CD14-positive monocyte (primary cell): ENCODE measurements at regions not wholly inside any gene's neighbourhood (a gene's known extent, or its start where the extent isn't known, plus 50 kb on each side); places are given as distances from the start of the nearest gene placed in this dataset.

Source experiments
- DNase-seq, 3 donors: peaks; one replicate each; pipeline ENCODE4 v3.0.0-alpha.2; 2011 to 2022
- H2AFZ ChIP-seq: 2 replicates; pipeline ENCODE4 v1.6.0; 2012; ENCODE audit warnings: mild to moderate bottlenecking, low read depth, low read length, inconsistent platforms; ENCODE audit not compliant: insufficient read depth, poor library complexity, severe bottlenecking
- H3K27ac ChIP-seq, 2 donors: 1 replicate in 1 of 2; 2 replicates in 1 of 2; pipeline ENCODE4 v1.5.1; 2012 to 2013; ENCODE audit warnings: low read length in 2 of 2, control low read depth in 1 of 2, inconsistent platforms in 1 of 2, low read depth in 1 of 2, mild to moderate bottlenecking in 1 of 2
- H3K27me3 ChIP-seq, 2 donors: one replicate each; pipeline versions ENCODE4 v1.6.0 to v1.6.1; 2011 to 2013; ENCODE audit warnings: low read length in 2 of 2; ENCODE audit not compliant: control insufficient read depth in 2 of 2, insufficient read depth in 2 of 2
- H3K36me3 ChIP-seq, 2 donors: replicated peaks in 1 of 2; 1 replicate in 1 of 2; 2 replicates in 1 of 2; pipeline versions ENCODE4 v1.5.1 to v1.6.1; 2012 to 2013; ENCODE audit warnings: low read length in 2 of 2, control low read depth in 1 of 2, inconsistent platforms in 1 of 2, mild to moderate bottlenecking in 1 of 2; ENCODE audit not compliant: insufficient read depth in 2 of 2, control insufficient read depth in 1 of 2
- H3K4me1 ChIP-seq, 2 donors: 1 replicate in 1 of 2; 2 replicates in 1 of 2; pipeline versions ENCODE4 v1.5.1 to v1.6.1; 2012 to 2013; ENCODE audit warnings: low read length in 2 of 2, control low read depth in 1 of 2, inconsistent platforms in 1 of 2, mild to moderate bottlenecking in 1 of 2, moderate library complexity in 1 of 2; ENCODE audit not compliant: insufficient read depth in 2 of 2, control insufficient read depth in 1 of 2
- H3K4me2 ChIP-seq: replicated peaks from 2 replicates; pipeline ENCODE3; 2012; ENCODE audit warnings: low read length, moderate library complexity, mild to moderate bottlenecking; ENCODE audit not compliant: poor library complexity, severe bottlenecking; ENCODE audit errors: extremely low read depth
- H3K4me3 ChIP-seq, 3 experiments: fragments of 200-600 bp in 1 of 3; sonication (generic) in 1 of 3; replicated peaks in 1 of 3; 1 replicate in 2 of 3; 2 replicates in 1 of 3; pipeline ENCODE4 v1.5.1; 2011 to 2013; ENCODE audit warnings: low read length in 3 of 3, mild to moderate bottlenecking in 3 of 3, control low read depth in 2 of 3, low read depth in 2 of 3, inconsistent platforms in 1 of 3, moderate library complexity in 1 of 3
- H3K79me2 ChIP-seq: 2 replicates; pipeline ENCODE4 v1.6.0; 2012; ENCODE audit warnings: mild to moderate bottlenecking, control low read depth, inconsistent platforms, low read length, moderate library complexity; ENCODE audit not compliant: insufficient read depth
- H3K9ac ChIP-seq: 2 replicates; pipeline ENCODE4 v1.6.0; 2017; ENCODE audit warnings: low read length, mild to moderate bottlenecking; ENCODE audit not compliant: insufficient read depth, poor library complexity, severe bottlenecking
- H3K9me3 ChIP-seq, 2 donors: replicated peaks in 1 of 2; 1 replicate in 1 of 2; 2 replicates in 1 of 2; pipeline versions ENCODE4 v1.5.1 to v1.6.1; 2012 to 2013; ENCODE audit warnings: low read length in 2 of 2, control low read depth in 1 of 2; ENCODE audit not compliant: control insufficient read depth in 1 of 2, insufficient read depth in 1 of 2
- H4K20me1 ChIP-seq: 2 replicates; pipeline ENCODE4 v1.6.0; 2012; ENCODE audit warnings: mild to moderate bottlenecking, low read length, control low read depth, moderate library complexity; ENCODE audit not compliant: insufficient read depth
- H3K27ac Mint-ChIP-seq, 7 donors: one replicate each; pipeline ENCODE4 v1.8.0; 2020; ENCODE audit warnings: mild to moderate bottlenecking in 7 of 7, mixed read lengths in 7 of 7, moderate library complexity in 6 of 7, inconsistent platforms in 2 of 7
- H3K27me3 Mint-ChIP-seq, 3 donors: one replicate each; pipeline ENCODE4 v1.8.0; 2021 to 2022; ENCODE audit warnings: low read depth in 3 of 3, mild to moderate bottlenecking in 3 of 3, mixed read lengths in 3 of 3, moderate library complexity in 3 of 3, inconsistent platforms in 1 of 3
- H3K36me3 Mint-ChIP-seq, 2 donors: one replicate each; pipeline ENCODE4 v1.8.0; 2020; ENCODE audit warnings: mixed read lengths in 2 of 2, inconsistent platforms in 1 of 2, mild to moderate bottlenecking in 1 of 2
- H3K4me1 Mint-ChIP-seq: one replicate; pipeline ENCODE4 v1.8.0; 2020; ENCODE audit warnings: mild to moderate bottlenecking, mixed read lengths
- H3K4me3 Mint-ChIP-seq, 2 donors: one replicate each; pipeline ENCODE4 v1.8.0; 2020; ENCODE audit warnings: mild to moderate bottlenecking in 2 of 2, mixed read lengths in 2 of 2, moderate library complexity in 1 of 2
- H3K9me3 Mint-ChIP-seq, 7 donors: one replicate each; pipeline ENCODE4 v1.8.0; 2020 to 2022; ENCODE audit warnings: mixed read lengths in 7 of 7, mild to moderate bottlenecking in 6 of 7, moderate library complexity in 6 of 7, inconsistent platforms in 2 of 7
- WGBS: methylation state at CpG from one replicate; pipeline ENCODE4 v1.1.5; 2013; ENCODE audit warnings: missing lambda C conversion rate; ENCODE audit not compliant: insufficient coverage; 5-methylcytosine and 5-hydroxymethylcytosine counted together
- intact Hi-C, 2 donors: fragments of 100-400 bp; cut with micrococcal nuclease; formaldehyde crosslinking; loops; one replicate each; pipeline versions ENCODE4 v1.15.0 to v1.15.1; 2023
- TF ChIP-seq, protein P1 (sequence below): fragments of 200-600 bp; IDR thresholded peaks from one replicate; pipeline ENCODE4 v1.8.0; 2022; ENCODE audit warnings: antibody characterized with exemption, mild to moderate bottlenecking

DNA sequence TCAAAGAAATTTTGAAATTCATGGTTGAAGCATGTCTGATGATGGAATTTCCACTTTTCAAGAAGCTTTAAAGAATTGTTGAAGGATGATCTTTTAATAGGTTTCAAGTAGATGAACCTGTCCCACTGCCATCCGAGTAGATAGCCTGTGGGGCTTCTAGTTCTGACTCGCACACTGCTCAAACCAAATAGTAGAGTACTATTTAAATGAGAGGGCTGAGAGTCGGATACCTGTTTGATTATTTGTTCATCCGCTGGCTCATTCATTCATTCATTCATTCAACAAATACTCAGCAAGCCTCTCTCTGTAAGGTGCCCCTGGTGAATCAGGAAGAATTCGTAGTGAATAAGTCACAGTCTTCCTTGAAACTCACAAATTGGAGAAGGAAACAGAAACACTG, 108.2 kb upstream of the IRX5 start:
- H3K4me1 ChIP-seq = no peaks in the 10 kb centered on the region
- no peak overlapping the region for H3K4me3 ChIP-seq
- H3K27me3 Mint-ChIP-seq = peaks cover 2 to 5% (median 2%) of the 10 kb centered on the region in 3 donors
- no peak overlapping the region for H3K4me2 ChIP-seq
- TF ChIP-seq, protein P1, sequence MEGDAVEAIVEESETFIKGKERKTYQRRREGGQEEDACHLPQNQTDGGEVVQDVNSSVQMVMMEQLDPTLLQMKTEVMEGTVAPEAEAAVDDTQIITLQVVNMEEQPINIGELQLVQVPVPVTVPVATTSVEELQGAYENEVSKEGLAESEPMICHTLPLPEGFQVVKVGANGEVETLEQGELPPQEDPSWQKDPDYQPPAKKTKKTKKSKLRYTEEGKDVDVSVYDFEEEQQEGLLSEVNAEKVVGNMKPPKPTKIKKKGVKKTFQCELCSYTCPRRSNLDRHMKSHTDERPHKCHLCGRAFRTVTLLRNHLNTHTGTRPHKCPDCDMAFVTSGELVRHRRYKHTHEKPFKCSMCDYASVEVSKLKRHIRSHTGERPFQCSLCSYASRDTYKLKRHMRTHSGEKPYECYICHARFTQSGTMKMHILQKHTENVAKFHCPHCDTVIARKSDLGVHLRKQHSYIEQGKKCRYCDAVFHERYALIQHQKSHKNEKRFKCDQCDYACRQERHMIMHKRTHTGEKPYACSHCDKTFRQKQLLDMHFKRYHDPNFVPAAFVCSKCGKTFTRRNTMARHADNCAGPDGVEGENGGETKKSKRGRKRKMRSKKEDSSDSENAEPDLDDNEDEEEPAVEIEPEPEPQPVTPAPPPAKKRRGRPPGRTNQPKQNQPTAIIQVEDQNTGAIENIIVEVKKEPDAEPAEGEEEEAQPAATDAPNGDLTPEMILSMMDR = no peak
- WGBS = no CpG with 5 or more reads among the region's 5 CpGs
- H3K36me3 Mint-ChIP-seq = no peaks in the 10 kb centered on the region
- H3K4me3 Mint-ChIP-seq = no peak overlapping the region
- H3K9me3 Mint-ChIP-seq = peaks cover 0 to 8% (median 3%) of the 10 kb centered on the region in 7 donors
- H3K9ac ChIP-seq = no peak overlapping the region
- no peak for DNase-seq
- no peaks in the 10 kb centered on the region for H3K27me3 ChIP-seq
- no peaks in the 10 kb centered on the region for H3K9me3 ChIP-seq
- H3K4me1 Mint-ChIP-seq = no peaks in the 10 kb centered on the region
- no peak overlapping the region for H3K27ac ChIP-seq
- no peak overlapping the region for H2AFZ ChIP-seq
- no peaks in the 10 kb centered on the region for H3K79me2 ChIP-seq
- H3K27ac Mint-ChIP-seq = no peak overlapping the region
- H4K20me1 ChIP-seq = no peaks in the 10 kb centered on the region
- no peaks in the 10 kb centered on the region for H3K36me3 ChIP-seq
- intact Hi-C loops = no loop called here

DNA sequence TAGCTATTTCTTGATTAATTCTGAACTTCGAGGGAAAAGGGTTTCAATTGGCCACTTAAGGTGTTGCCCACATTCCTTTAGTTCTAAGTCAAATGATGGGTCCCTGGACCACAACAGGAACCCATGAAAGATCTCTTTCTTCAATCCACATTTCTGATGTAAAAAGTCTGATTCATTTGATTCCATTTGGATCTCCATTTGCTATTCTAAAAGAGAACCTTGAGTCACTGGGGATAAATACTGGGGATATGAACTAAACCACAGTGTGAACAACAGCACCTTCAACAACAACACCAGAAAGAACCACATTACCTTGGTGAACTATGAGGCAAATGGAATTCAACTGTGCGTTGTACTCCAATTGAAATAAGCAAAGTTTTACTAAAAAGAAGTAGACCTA, 108.9 kb upstream of the IRX5 start:
- Histone ChIP-seq H3K79me2 (no peaks in the 10 kb centered on the region), H2AFZ (no peak overlapping the region), H4K20me1 (no peaks in the 10 kb centered on the region), H3K4me3 (no peak overlapping the region), H3K9ac (no peak overlapping the region), H3K9me3 (no peaks in the 10 kb centered on the region), H3K27me3 (no peaks in the 10 kb centered on the region), H3K36me3 (no peaks in the 10 kb centered on the region), H3K4me1 (no peaks in the 10 kb centered on the region), H3K4me2 (no peak overlapping the region), H3K27ac (no peak overlapping the region)
- H3K27me3 Mint-ChIP-seq = peaks cover 2 to 3% (median 2%) of the 10 kb centered on the region in 3 donors
- TF ChIP-seq, protein P1 = no peak
- DNase-seq = no peak
- H3K36me3 Mint-ChIP-seq = no peaks in the 10 kb centered on the region
- H3K27ac Mint-ChIP-seq = no peak overlapping the region
- intact Hi-C loops = no loop called here
- WGBS = 60% methylated on average over 1 of the region's 2 CpGs
- H3K4me1 Mint-ChIP-seq = no peaks in the 10 kb centered on the region
- H3K4me3 Mint-ChIP-seq = no peak overlapping the region
- peaks cover 0 to 8% (median 3%) of the 10 kb centered on the region in 7 donors for H3K9me3 Mint-ChIP-seq
